ENCODE measurements at regions not wholly inside any gene's neighbourhood (a gene's known extent, or its start where the extent isn't known, plus 50 kb on each side); places are given as distances from the start of the nearest gene placed in this dataset.
"Not testable (repeated sequence)": the region's sequence is repeated elsewhere in the genome, so short reads cannot be mapped to it uniquely, and the experiment has no call there.

- H3K9me3 ChIP-seq (ENCODE audit: severe bottlenecking): not testable (repeated sequence)
These were observed 824.7 kb downstream of the LRRTM4 start for GRCh38 chr2:76697439-76697838.

GRCh38 chr2:76692908-76693307, 829.3 kb downstream of the LRRTM4 start:
- no peak for TF ChIP-seq CTCF (IDR thresholded peaks at IDR 0.05; ENCODE audit: low read depth, low read length)
- Histone ChIP-seq H3K27ac (no peak overlapping the region), H3K36me3 (no peaks in the 10 kb centered on the region), H3K9me3 (ENCODE audit: severe bottlenecking) (no peaks in the 10 kb centered on the region), H3K4me3 (ENCODE audit: low read depth, low read length) (no peak overlapping the region), H3K27me3 (ENCODE audit: insufficient read depth, low read depth, severe bottlenecking) (no peaks in the 10 kb centered on the region)
- DNase-seq: no peak

More at GRCh38 chr2:76697439-76697838, 824.7 kb downstream of the LRRTM4 start:
- not testable (repeated sequence) for H3K27me3 ChIP-seq (ENCODE audit: insufficient read depth, low read depth, severe bottlenecking); DNase-seq; H3K27ac ChIP-seq; H3K4me3 ChIP-seq (ENCODE audit: low read depth, low read length); H3K36me3 ChIP-seq

GRCh38 chr2:76688732-76689131, 833.4 kb downstream of the LRRTM4 start:
- no peak overlapping the region for H3K4me3 ChIP-seq (ENCODE audit: low read depth, low read length)
- H3K27me3 ChIP-seq (ENCODE audit: insufficient read depth, low read depth, severe bottlenecking): no peaks in the 10 kb centered on the region
- no peak for DNase-seq
- H3K27ac ChIP-seq: no peak overlapping the region
- no peak for TF ChIP-seq CTCF (IDR thresholded peaks at IDR 0.05; ENCODE audit: low read depth, low read length)
- no peaks in the 10 kb centered on the region for H3K36me3 ChIP-seq
- no peaks in the 10 kb centered on the region for H3K9me3 ChIP-seq (ENCODE audit: severe bottlenecking)

- Histone ChIP-seq H3K36me3 (no peaks in the 10 kb centered on the region), H3K27ac (no peak overlapping the region), H3K4me3 (ENCODE audit: low read depth, low read length) (no peak overlapping the region), H3K9me3 (ENCODE audit: severe bottlenecking) (no peaks in the 10 kb centered on the region), H3K27me3 (ENCODE audit: insufficient read depth, low read depth, severe bottlenecking) (no peaks in the 10 kb centered on the region)
- TF ChIP-seq CTCF (IDR thresholded peaks at IDR 0.05; ENCODE audit: low read depth, low read length): no peak
- DNase-seq: no peak
These were observed 834.3 kb downstream of the LRRTM4 start for GRCh38 chr2:76687923-76688322.

GRCh38 chr2:76684756-76685155, 837.4 kb downstream of the LRRTM4 start:
- H3K9me3 ChIP-seq (ENCODE audit: severe bottlenecking): no peaks in the 10 kb centered on the region
- no peak overlapping the region for H3K4me3 ChIP-seq (ENCODE audit: low read depth, low read length)
- H3K27me3 ChIP-seq (ENCODE audit: insufficient read depth, low read depth, severe bottlenecking): no peaks in the 10 kb centered on the region
- no peak overlapping the region for H3K27ac ChIP-seq
- DNase-seq: peak; percentile 13
- no peaks in the 10 kb centered on the region for H3K36me3 ChIP-seq
- no peak for TF ChIP-seq CTCF (IDR thresholded peaks at IDR 0.05; ENCODE audit: low read depth, low read length)

- Histone ChIP-seq H3K4me3 (ENCODE audit: low read depth, low read length) (no peak overlapping the region), H3K36me3 (no peaks in the 10 kb centered on the region), H3K27me3 (ENCODE audit: insufficient read depth, low read depth, severe bottlenecking) (no peaks in the 10 kb centered on the region), H3K9me3 (ENCODE audit: severe bottlenecking) (no peaks in the 10 kb centered on the region), H3K27ac (no peak overlapping the region)
- no peak for TF ChIP-seq CTCF (IDR thresholded peaks at IDR 0.05; ENCODE audit: low read depth, low read length)
- no peak for DNase-seq
These were observed 843.2 kb downstream of the LRRTM4 start for GRCh38 chr2:76679025-76679396.
